B cell (primary cell): ENCODE measurements at regions not wholly inside any gene's neighbourhood (a gene's known extent, or its start where the extent isn't known, plus 50 kb on each side); places are given as distances from the start of the nearest gene placed in this dataset.
"Not testable (repeated sequence)": the region's sequence is repeated elsewhere in the genome, so short reads cannot be mapped to it uniquely, and the experiment has no call there.

Experiments used
- EZH2 ChIP-seq: IDR thresholded peaks from 2 replicates; pipeline ENCODE4 v1.6.1; 2012; ENCODE audit warnings: borderline replicate concordance, low read depth, mild to moderate bottlenecking, moderate library complexity, low read length; ENCODE audit not compliant: insufficient read depth, poor library complexity, severe bottlenecking
- TF ChIP-seq, protein P1 (sequence below): fragments of 200-600 bp; IDR thresholded peaks from one replicate; pipeline ENCODE4 v1.8.0; 2022; ENCODE audit warnings: antibody characterized with exemption, mild to moderate bottlenecking

DNA sequence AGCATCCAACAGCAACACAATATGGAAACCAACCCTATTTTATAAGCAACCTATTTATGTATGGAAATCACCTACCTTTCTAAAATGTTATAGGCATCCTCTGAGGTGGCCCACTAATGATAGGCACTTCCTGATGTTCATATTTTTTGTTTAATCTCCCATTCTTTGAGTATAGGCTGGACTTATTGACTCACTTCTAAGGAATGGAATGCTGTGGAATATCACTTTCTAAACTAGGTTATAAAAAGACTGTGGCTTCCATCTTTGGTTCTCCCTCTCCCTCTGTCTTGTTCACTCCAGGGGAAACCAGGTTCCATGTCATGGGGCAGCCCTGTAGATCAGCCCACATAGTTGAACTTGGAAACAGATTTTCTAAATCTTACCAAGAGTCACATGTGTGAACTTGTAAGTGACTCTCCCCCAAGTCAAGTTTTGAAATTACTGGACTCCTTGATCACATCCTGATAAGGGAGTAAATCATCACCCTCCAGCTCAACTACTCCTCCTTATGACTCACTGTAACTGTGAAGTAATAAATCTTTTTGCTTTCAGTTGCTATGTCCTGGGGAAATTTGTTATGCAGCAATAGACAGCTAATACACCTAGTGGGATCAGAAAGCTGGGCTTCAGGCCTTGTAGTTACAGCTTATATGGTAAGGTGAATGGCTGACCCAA lies 133.6 kb upstream of the POMZP3 start:
- TF ChIP-seq, protein P1, sequence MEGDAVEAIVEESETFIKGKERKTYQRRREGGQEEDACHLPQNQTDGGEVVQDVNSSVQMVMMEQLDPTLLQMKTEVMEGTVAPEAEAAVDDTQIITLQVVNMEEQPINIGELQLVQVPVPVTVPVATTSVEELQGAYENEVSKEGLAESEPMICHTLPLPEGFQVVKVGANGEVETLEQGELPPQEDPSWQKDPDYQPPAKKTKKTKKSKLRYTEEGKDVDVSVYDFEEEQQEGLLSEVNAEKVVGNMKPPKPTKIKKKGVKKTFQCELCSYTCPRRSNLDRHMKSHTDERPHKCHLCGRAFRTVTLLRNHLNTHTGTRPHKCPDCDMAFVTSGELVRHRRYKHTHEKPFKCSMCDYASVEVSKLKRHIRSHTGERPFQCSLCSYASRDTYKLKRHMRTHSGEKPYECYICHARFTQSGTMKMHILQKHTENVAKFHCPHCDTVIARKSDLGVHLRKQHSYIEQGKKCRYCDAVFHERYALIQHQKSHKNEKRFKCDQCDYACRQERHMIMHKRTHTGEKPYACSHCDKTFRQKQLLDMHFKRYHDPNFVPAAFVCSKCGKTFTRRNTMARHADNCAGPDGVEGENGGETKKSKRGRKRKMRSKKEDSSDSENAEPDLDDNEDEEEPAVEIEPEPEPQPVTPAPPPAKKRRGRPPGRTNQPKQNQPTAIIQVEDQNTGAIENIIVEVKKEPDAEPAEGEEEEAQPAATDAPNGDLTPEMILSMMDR, result not testable (repeated sequence)
- not testable (repeated sequence) for TF ChIP-seq EZH2
